Endodermal cell (in vitro differentiated cells): ENCODE measurements at regions not wholly inside any gene's neighbourhood (a gene's known extent, or its start where the extent isn't known, plus 50 kb on each side); places are given as distances from the start of the nearest gene placed in this dataset.

Experiments
- DNase-seq: peaks from one replicate; pipeline ENCODE4 v3.0.0-alpha.2; 2017
- H3K27ac ChIP-seq: 2 replicates; pipeline ENCODE4 v1.5.1; 2013; ENCODE audit warnings: mild to moderate bottlenecking, low read depth, low read length, moderate library complexity
- H3K27me3 ChIP-seq: 2 replicates; pipeline ENCODE4 v1.6.1; 2013; ENCODE audit warnings: mild to moderate bottlenecking, low read length, moderate library complexity; ENCODE audit not compliant: insufficient read depth, control insufficient read depth, poor library complexity, severe bottlenecking
- H3K36me3 ChIP-seq: 2 replicates; pipeline ENCODE4 v1.7.0; 2013; ENCODE audit warnings: mild to moderate bottlenecking, low read length, moderate library complexity; ENCODE audit not compliant: control insufficient read depth, insufficient read depth
- H3K4me1 ChIP-seq: one replicate; pipeline ENCODE4 v1.7.0; 2013; ENCODE audit warnings: low read length; ENCODE audit not compliant: control insufficient read depth, insufficient read depth
- H3K4me3 ChIP-seq: 2 replicates; pipeline ENCODE4 v1.5.1; 2013; ENCODE audit warnings: mild to moderate bottlenecking, low read length, moderate library complexity
- H3K9ac ChIP-seq: 2 replicates; pipeline ENCODE4 v1.6.1; 2013; ENCODE audit warnings: mild to moderate bottlenecking, low read length, moderate library complexity; ENCODE audit not compliant: poor library complexity, severe bottlenecking; ENCODE audit errors: extremely low read depth
- H3K9me3 ChIP-seq: 2 replicates; pipeline ENCODE4 v1.6.1; 2013; ENCODE audit warnings: mild to moderate bottlenecking, low read length, moderate library complexity; ENCODE audit not compliant: control insufficient read depth
- H3K27ac Mint-ChIP-seq: 2 replicates; pipeline ENCODE4 v1.8.0; 2020; ENCODE audit warnings: mixed read lengths
- H3K27me3 Mint-ChIP-seq: 2 replicates; pipeline ENCODE4 v1.8.0; 2021; ENCODE audit warnings: mild to moderate bottlenecking, mixed read lengths; ENCODE audit not compliant: insufficient read depth
- H3K36me3 Mint-ChIP-seq: 2 replicates; pipeline ENCODE4 v1.8.0; 2020; ENCODE audit warnings: low read depth, mixed read lengths
- H3K4me1 Mint-ChIP-seq: 2 replicates; pipeline ENCODE4 v1.8.0; 2020; ENCODE audit warnings: mixed read lengths
- H3K4me3 Mint-ChIP-seq: 2 replicates; pipeline ENCODE4 v1.8.0; 2020; ENCODE audit warnings: mild to moderate bottlenecking, moderate library complexity, mixed read lengths
- H3K9me3 Mint-ChIP-seq: 2 replicates; pipeline ENCODE4 v1.8.0; 2020; ENCODE audit warnings: mild to moderate bottlenecking, mixed read lengths
- CTCF ChIP-seq: fragments of 200-600 bp; sonication (generic); conservative IDR thresholded peaks from 2 replicates; pipeline ENCODE4 v1.5.0; 2021; ENCODE audit warnings: antibody characterized with exemption, mild to moderate bottlenecking
- WGBS, 2 experiments: methylation state at CpG; one replicate each; pipeline versions ENCODE4 v1.1.5 to v1.1.7; 2013; ENCODE audit warnings: missing lambda C conversion rate in 2 of 2, mixed read lengths in 1 of 2; ENCODE audit not compliant: insufficient coverage in 1 of 2, insufficient read length in 1 of 2; 5-methylcytosine and 5-hydroxymethylcytosine counted together

GRCh38 chr4:30922625-30923024 lies 202.5 kb downstream of the PCDH7 start:
- no peak for TF ChIP-seq CTCF

GRCh38 chr4:30924495-30924894 lies 204.3 kb downstream of the PCDH7 start:
- no peaks in the 10 kb centered on the region for H3K9me3 ChIP-seq
- Mint-ChIP-seq H3K4me3 (no peak overlapping the region), H3K27ac (no peak overlapping the region), H3K4me1 (peaks cover 18% of the 10 kb centered on the region), H3K27me3 (no peaks in the 10 kb centered on the region), H3K9me3 (no peaks in the 10 kb centered on the region), H3K36me3 (peaks cover 11% of the 10 kb centered on the region)
- no peak overlapping the region for H3K27ac ChIP-seq
- H3K27me3 ChIP-seq: no peaks in the 10 kb centered on the region
- peaks cover 4% of the 10 kb centered on the region for H3K4me1 ChIP-seq
- no peak overlapping the region for H3K4me3 ChIP-seq
- DNase-seq: no peak
- H3K9ac ChIP-seq: no peak overlapping the region
- H3K36me3 ChIP-seq: peaks cover 4% of the 10 kb centered on the region
- no peak for TF ChIP-seq CTCF

More at GRCh38 chr4:30922625-30923024, 202.5 kb downstream of the PCDH7 start:
- peaks cover 17% of the 10 kb centered on the region for H3K4me1 Mint-ChIP-seq
- H3K27me3 Mint-ChIP-seq: no peaks in the 10 kb centered on the region
- Histone ChIP-seq H3K36me3 (peaks cover 4% of the 10 kb centered on the region), H3K4me3 (no peak overlapping the region), H3K9ac (no peak overlapping the region), H3K27me3 (no peaks in the 10 kb centered on the region), H3K4me1 (no peaks in the 10 kb centered on the region), H3K27ac (no peak overlapping the region), H3K9me3 (no peaks in the 10 kb centered on the region)
- no peak overlapping the region for H3K4me3 Mint-ChIP-seq
- WGBS, 2 experiments: 86 to 96% methylated on average over 4 of the region's 4 CpGs
- H3K9me3 Mint-ChIP-seq: no peaks in the 10 kb centered on the region
- H3K36me3 Mint-ChIP-seq: peaks cover 11% of the 10 kb centered on the region
- H3K27ac Mint-ChIP-seq: no peak overlapping the region
- no peak for DNase-seq

DNA sequence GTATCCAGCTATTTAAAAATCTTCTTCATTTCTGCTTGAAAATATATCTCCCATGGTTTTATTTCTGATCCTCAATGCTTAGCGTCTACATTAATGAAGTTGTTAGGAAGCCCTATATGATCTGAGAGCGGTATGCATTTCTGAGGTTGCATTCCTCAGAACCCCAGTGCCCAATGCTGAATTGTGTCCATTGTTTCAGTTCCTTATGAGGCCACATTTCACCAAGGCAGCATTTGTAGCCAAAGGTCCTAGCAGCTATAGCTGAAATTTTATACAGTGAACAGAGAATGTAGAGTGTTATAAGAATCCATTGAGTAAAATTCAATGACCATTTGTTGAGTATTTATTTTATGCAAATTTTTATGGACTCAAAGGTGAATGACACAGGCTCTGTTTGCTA lies 209.5 kb downstream of the PCDH7 start:
- no peak overlapping the region for H3K9ac ChIP-seq
- Mint-ChIP-seq H3K36me3 (peaks cover 4% of the 10 kb centered on the region), H3K9me3 (no peaks in the 10 kb centered on the region), H3K4me1 (peaks cover 32% of the 10 kb centered on the region), H3K27me3 (no peaks in the 10 kb centered on the region), H3K4me3 (no peak overlapping the region), H3K27ac (no peak overlapping the region)
- H3K36me3 ChIP-seq: no peaks in the 10 kb centered on the region
- no peak for DNase-seq
- 94 to 98% methylated on average over 2 of the region's 2 CpGs for WGBS, 2 experiments
- TF ChIP-seq CTCF: no peak
- peaks cover 9% of the 10 kb centered on the region for H3K4me1 ChIP-seq
- H3K4me3 ChIP-seq: no peak overlapping the region
- no peaks in the 10 kb centered on the region for H3K9me3 ChIP-seq
- no peaks in the 10 kb centered on the region for H3K27me3 ChIP-seq
- no peak overlapping the region for H3K27ac ChIP-seq
